BE2C (cell line): ENCODE measurements at regions not wholly inside any gene's neighbourhood (a gene's known extent, or its start where the extent isn't known, plus 50 kb on each side); places are given as distances from the start of the nearest gene placed in this dataset.

Experiments
- DNase-seq: peaks from one replicate; pipeline ENCODE4 v3.0.0-alpha.2; 2020
- H3K27me3 ChIP-seq: fragments of 250-450 bp; sonication (Bioruptor Pico); 2 replicates; pipeline ENCODE4 v1.5.1; 2020; ENCODE audit warnings: mild to moderate bottlenecking
- H3K36me3 ChIP-seq: fragments of 250-450 bp; sonication (Bioruptor Pico); 2 replicates; pipeline ENCODE4 v1.5.1; 2020; ENCODE audit warnings: mild to moderate bottlenecking
- H3K4me1 ChIP-seq: fragments of 250-450 bp; sonication (Bioruptor Pico); 2 replicates; pipeline ENCODE4 v1.5.1; 2020
- H3K4me3 ChIP-seq: 2 replicates; pipeline ENCODE4 v1.5.1; 2011; ENCODE audit warnings: low read depth, low read length
- H3K9me3 ChIP-seq: fragments of 250-450 bp; sonication (Bioruptor Pico); 2 replicates; pipeline ENCODE4 v1.5.1; 2020
- CTCF ChIP-seq: IDR thresholded peaks from 2 replicates; pipeline ENCODE4 v1.5.1; 2012; ENCODE audit warnings: mild to moderate bottlenecking, low read depth, low read length

DNA sequence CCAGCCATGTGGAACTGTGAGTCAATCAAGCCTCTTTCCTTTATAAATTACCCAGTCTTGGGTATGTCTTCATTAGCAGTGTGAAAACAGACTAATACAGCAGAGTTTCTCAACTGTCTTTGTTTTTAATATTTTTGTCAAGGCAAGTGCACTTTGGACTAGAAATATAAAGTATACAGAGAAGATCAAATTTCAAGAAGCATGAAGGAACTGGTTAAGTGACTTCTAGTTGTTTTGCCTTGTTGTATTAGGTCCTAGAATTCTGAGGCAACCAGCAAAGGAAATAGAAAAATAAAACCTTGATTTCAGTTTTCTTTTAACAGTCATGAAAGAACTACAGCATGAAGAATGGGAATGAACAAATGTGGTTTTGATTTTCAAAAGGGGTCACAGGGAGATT is 131.1 kb upstream of the PTGFR start:
- no peaks in the 10 kb centered on the region for H3K4me1 ChIP-seq
- no peak overlapping the region for H3K4me3 ChIP-seq
- TF ChIP-seq CTCF: no peak
- H3K36me3 ChIP-seq: no peaks in the 10 kb centered on the region
- no peaks in the 10 kb centered on the region for H3K9me3 ChIP-seq
- H3K27me3 ChIP-seq: no peaks in the 10 kb centered on the region
- no peak for DNase-seq

- Histone ChIP-seq H3K4me1 (no peaks in the 10 kb centered on the region), H3K27me3 (no peaks in the 10 kb centered on the region), H3K36me3 (no peaks in the 10 kb centered on the region), H3K4me3 (no peak overlapping the region), H3K9me3 (no peaks in the 10 kb centered on the region)
- TF ChIP-seq CTCF: no peak
- DNase-seq: no peak
Observed at GRCh38 chr1:78360584-78360983, 130.2 kb upstream of the PTGFR start.

GRCh38 chr1:78367700-78368099 is 123.1 kb upstream of the PTGFR start:
- no peak for TF ChIP-seq CTCF
- DNase-seq: no peak
- no peaks in the 10 kb centered on the region for H3K4me1 ChIP-seq

DNA sequence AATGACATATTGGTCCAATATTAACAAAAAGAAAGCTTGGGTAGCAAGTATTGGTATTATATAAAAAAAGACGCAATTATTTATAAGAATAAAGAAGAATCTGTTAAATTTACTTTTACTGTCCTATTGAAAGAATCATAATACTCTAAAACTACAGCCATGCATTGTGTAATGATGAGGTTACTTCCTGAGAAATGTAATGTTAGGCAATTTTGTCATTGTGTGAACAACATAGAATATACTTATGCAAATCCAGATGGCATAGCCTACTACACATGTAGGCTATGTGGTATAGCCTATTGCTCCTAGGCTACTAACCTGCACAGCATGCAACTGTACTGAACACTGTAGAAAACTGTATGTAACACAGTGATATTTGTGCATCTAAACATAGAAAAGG is 121.2 kb upstream of the PTGFR start:
- Histone ChIP-seq H3K9me3 (no peaks in the 10 kb centered on the region), H3K27me3 (no peaks in the 10 kb centered on the region), H3K4me3 (no peak overlapping the region), H3K4me1 (no peaks in the 10 kb centered on the region), H3K36me3 (no peaks in the 10 kb centered on the region)
- no peak for DNase-seq
- no peak for TF ChIP-seq CTCF

More at GRCh38 chr1:78367700-78368099, 123.1 kb upstream of the PTGFR start:
- no peak overlapping the region for H3K4me3 ChIP-seq
- no peaks in the 10 kb centered on the region for H3K9me3 ChIP-seq
- no peaks in the 10 kb centered on the region for H3K27me3 ChIP-seq
- H3K36me3 ChIP-seq: no peaks in the 10 kb centered on the region

- DNase-seq: no peak
- TF ChIP-seq CTCF: no peak
Observed at GRCh38 chr1:78370356-78370755, 120.4 kb upstream of the PTGFR start.

DNA sequence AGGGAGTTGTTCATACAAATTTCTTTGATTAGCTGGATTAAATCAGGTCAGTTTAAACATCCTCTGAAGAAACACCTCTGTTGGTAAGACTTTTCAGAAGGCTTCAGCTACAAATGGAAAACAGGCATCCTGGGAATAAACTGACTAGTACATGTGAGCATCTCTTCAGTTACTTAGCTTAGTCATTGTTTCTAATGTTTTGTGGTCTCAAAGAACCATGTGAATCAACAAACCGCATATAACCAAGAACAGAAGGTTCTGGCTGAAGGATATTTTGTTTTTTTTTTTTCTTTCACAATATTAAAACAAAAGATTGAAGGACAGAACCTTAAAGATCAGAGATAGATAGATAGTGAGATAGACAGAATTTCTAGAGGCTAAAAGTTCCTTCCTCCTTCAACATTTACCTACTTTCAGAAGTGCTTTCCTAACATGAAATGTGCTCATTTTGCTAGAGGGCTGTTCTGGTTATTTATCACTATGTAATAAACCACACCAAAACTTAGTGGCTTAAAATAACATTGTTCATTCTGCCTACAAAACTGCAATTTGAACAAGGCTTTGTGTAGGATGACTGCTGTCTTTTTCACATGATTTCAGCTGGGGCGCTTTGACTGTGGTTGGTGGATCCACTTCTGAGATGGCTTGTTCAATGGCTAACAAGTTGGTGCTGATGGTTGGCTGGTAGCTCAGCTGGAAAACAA is 119.8 kb upstream of the PTGFR start:
- no peaks in the 10 kb centered on the region for H3K9me3 ChIP-seq
- no peaks in the 10 kb centered on the region for H3K4me1 ChIP-seq
- no peak overlapping the region for H3K4me3 ChIP-seq
- TF ChIP-seq CTCF: no peak
- no peak for DNase-seq
- H3K27me3 ChIP-seq: no peaks in the 10 kb centered on the region
- H3K36me3 ChIP-seq: no peaks in the 10 kb centered on the region

More at GRCh38 chr1:78370356-78370755, 120.4 kb upstream of the PTGFR start:
- H3K36me3 ChIP-seq: no peaks in the 10 kb centered on the region
- H3K4me3 ChIP-seq: no peak overlapping the region
- no peaks in the 10 kb centered on the region for H3K9me3 ChIP-seq
- no peaks in the 10 kb centered on the region for H3K4me1 ChIP-seq
- H3K27me3 ChIP-seq: no peaks in the 10 kb centered on the region
